Uterus (tissue), 2 donors: ENCODE measurements at regions not wholly inside any gene's neighbourhood (a gene's known extent, or its start where the extent isn't known, plus 50 kb on each side); places are given as distances from the start of the nearest gene placed in this dataset.

Experiments
- POLR2A ChIP-seq, 2 donors: fragments of 450-650 bp; IDR thresholded peaks; one replicate each; pipeline ENCODE4 v1.6.1; 2016; ENCODE audit warnings: antibody characterized with exemption in 2 of 2, mild to moderate bottlenecking in 1 of 2, moderate library complexity in 1 of 2
- TF ChIP-seq, protein P1 (sequence below), 4 experiments: fragments of 200-600 bp in 2 of 4; fragments of 450-650 bp in 2 of 4; sonication (generic) in 2 of 4; IDR thresholded peaks; one replicate each; pipeline ENCODE4 v1.5.1; 2016 to 2019; ENCODE audit warnings: antibody characterized with exemption in 4 of 4, mild to moderate bottlenecking in 2 of 4, moderate library complexity in 1 of 4

DNA sequence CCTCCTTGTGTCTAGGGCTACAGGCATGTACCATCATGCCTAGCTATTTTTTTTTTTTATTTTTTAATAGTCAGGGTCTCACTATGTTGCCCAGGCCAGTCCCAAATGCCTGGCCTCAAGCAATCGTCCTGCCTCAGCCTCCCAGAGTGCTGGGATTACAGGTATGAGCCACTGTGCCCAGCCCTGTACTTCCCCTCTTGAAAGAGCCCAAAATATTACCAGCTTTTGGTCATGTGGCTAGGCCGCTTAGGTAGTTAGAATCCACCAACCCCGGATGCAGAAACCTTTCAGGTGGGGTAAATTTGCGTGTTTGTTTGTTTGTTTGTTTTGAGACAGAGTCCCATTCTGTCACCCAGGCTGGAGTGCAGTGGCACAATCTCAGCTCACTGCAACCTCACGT, 132.8 kb upstream of the C2CD4B start:
- TF ChIP-seq POLR2A (IDR thresholded peaks at IDR 0.05), result no peak
- TF ChIP-seq, protein P1, sequence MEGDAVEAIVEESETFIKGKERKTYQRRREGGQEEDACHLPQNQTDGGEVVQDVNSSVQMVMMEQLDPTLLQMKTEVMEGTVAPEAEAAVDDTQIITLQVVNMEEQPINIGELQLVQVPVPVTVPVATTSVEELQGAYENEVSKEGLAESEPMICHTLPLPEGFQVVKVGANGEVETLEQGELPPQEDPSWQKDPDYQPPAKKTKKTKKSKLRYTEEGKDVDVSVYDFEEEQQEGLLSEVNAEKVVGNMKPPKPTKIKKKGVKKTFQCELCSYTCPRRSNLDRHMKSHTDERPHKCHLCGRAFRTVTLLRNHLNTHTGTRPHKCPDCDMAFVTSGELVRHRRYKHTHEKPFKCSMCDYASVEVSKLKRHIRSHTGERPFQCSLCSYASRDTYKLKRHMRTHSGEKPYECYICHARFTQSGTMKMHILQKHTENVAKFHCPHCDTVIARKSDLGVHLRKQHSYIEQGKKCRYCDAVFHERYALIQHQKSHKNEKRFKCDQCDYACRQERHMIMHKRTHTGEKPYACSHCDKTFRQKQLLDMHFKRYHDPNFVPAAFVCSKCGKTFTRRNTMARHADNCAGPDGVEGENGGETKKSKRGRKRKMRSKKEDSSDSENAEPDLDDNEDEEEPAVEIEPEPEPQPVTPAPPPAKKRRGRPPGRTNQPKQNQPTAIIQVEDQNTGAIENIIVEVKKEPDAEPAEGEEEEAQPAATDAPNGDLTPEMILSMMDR (IDR thresholded peaks at IDR 0.05), result no peak
